ENCODE measurements at regions not wholly inside any gene's neighbourhood (a gene's known extent, or its start where the extent isn't known, plus 50 kb on each side); places are given as distances from the start of the nearest gene placed in this dataset.

DNA sequence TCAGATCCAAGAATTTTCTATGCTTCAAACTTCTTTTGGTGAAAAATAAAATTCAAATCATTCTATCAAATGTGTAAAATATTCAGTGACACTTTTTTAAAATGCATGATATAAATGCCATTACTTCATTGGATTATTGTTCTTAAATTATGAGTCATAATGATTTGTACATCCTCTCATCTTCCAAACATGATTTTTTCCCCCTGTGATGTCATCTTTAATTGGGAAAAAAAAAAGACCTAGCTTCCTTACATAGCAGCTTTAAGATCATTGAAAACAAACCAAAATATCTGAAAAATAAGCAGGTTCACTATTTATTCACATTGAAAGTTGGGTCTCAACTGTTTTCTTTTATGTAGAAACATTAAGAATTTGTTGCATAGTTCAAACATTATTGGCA lies 1549.4 kb downstream of the LRRC4C start:
- TF ChIP-seq, protein P1, sequence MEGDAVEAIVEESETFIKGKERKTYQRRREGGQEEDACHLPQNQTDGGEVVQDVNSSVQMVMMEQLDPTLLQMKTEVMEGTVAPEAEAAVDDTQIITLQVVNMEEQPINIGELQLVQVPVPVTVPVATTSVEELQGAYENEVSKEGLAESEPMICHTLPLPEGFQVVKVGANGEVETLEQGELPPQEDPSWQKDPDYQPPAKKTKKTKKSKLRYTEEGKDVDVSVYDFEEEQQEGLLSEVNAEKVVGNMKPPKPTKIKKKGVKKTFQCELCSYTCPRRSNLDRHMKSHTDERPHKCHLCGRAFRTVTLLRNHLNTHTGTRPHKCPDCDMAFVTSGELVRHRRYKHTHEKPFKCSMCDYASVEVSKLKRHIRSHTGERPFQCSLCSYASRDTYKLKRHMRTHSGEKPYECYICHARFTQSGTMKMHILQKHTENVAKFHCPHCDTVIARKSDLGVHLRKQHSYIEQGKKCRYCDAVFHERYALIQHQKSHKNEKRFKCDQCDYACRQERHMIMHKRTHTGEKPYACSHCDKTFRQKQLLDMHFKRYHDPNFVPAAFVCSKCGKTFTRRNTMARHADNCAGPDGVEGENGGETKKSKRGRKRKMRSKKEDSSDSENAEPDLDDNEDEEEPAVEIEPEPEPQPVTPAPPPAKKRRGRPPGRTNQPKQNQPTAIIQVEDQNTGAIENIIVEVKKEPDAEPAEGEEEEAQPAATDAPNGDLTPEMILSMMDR (IDR thresholded peaks at IDR 0.05; ENCODE audit: low read depth, low read length, missing control alignments): no peak
- in situ Hi-C loops (cut with HindIII; ENCODE audit: low sequenced_read_pairs): no loop called here
- no peak overlapping the region for H3K4me3 ChIP-seq (ENCODE audit: low read depth, low read length)
- no peak for DNase-seq (ENCODE audit: low read depth)

DNA sequence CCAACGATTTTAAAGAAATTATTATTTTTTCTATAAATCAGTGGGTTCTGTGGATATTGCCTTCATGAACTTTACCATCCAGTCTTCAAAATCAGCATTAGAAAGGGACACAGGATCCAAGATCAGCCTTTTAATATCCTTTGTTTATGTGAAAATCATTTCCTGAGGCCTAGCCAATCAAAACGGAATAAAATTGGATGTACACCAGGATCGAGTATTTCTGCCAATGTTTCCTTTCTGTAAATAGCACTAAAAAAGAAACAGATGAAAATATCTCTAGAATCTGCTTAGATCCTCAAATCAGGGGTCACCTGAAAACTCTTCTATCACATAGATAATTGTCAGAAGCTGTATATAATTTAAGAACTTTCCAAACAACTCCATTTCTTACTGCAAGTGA lies 1598.5 kb downstream of the LRRC4C start:
- H3K4me3 ChIP-seq (ENCODE audit: low read depth, low read length): no peak overlapping the region
- no peak for DNase-seq (ENCODE audit: low read depth)
- TF ChIP-seq, protein P1 (IDR thresholded peaks at IDR 0.05; ENCODE audit: low read depth, low read length, missing control alignments): no peak
- in situ Hi-C loops (cut with HindIII; ENCODE audit: low sequenced_read_pairs): loop anchor here (10.0 kb wide), 1 partner anchor 864 kb away; no protein-coding TSS in a partner anchor

DNA sequence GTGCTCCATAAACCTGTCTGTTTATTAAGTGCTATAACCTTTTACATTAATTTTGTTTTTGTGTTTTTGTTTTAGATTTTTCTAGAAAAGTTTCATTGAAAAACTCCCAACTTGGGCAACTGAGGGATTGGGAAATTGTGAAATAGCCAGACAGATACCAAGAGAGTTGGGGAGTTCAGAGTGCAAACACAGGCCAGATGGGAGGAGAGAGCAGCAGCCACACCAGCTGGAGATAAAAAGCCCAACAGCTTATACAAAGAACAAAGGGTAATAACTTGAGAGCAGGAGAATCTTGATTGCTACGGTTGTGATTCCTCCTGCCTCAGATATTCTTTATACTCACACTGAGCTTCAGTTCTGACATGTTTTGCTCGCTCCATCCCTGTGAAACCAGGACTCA lies 1642.2 kb downstream of the LRRC4C start:
- no peak for DNase-seq (ENCODE audit: low read depth)
- no peak overlapping the region for H3K4me3 ChIP-seq (ENCODE audit: low read depth, low read length)
- TF ChIP-seq, protein P1 (IDR thresholded peaks at IDR 0.05; ENCODE audit: low read depth, low read length, missing control alignments): no peak
- in situ Hi-C loops (cut with HindIII; ENCODE audit: low sequenced_read_pairs): no loop called here

DNA sequence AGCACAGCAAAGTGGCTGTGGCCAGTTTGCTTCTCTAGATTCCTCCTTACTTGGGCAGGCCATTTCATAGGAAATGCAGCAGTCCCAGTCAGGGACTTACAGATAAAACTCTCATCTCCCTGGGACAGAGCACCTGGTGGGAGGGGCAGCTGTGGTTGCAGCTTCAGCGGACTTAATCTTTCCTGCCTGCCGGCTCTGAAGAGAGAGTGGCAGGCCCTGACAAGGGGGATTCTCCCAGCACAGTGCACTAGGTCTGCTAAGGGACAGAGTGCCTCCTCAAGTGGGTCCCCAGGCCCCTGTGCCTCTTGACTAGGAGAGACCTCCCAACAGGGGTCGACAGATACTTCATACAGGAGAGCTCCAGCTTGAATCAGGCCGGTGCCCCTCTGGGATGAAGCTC lies 1649.1 kb downstream of the LRRC4C start:
- DNase-seq (ENCODE audit: low read depth): no peak
- H3K4me3 ChIP-seq (ENCODE audit: low read depth, low read length): no peak overlapping the region
- TF ChIP-seq, protein P1 (IDR thresholded peaks at IDR 0.05; ENCODE audit: low read depth, low read length, missing control alignments): no peak
- in situ Hi-C loops (cut with HindIII; ENCODE audit: low sequenced_read_pairs): no loop called here

DNA sequence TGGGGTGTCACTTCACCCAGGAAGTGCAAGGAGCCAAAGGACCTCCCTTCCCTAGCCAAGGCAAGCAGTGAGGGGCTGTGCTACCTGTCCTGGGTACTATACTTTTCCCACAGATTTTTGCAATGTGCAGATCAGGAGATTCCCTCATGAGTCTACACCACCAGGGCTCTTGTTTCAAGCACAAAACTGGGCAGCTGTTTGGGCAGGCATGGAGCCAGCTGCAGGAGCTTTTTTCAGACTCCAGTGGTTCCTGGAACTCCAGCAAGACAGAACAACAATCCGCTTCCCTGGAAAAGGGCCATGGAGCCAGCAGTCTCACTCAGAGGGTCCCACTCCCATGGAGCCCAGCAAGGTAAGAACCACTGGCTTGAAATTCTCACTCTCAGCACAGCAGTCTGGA lies 1649.6 kb downstream of the LRRC4C start:
- TF ChIP-seq, protein P1 (IDR thresholded peaks at IDR 0.05; ENCODE audit: low read depth, low read length, missing control alignments): no peak
- no peak for DNase-seq (ENCODE audit: low read depth)
- H3K4me3 ChIP-seq (ENCODE audit: low read depth, low read length): no peak overlapping the region
- in situ Hi-C loops (cut with HindIII; ENCODE audit: low sequenced_read_pairs): no loop called here

DNA sequence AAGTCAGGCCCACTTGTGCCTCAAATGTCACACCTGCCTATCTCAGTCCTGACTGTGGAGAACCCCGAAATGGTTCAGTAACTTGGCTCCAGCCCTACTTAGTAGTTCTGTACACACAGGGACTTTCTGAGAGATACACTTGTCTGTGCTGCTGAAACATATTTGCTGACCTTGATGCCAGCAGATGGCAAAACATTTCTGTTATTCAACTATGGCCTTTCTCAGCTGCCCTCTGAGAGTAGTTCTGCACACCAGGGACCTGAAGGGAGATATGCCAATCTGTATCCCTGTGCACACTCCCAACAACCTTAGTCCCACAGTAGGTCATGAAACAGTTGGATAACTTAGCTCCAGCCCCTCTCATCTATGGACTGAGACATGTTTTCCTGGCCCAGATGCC lies 1651.5 kb downstream of the LRRC4C start:
- TF ChIP-seq, protein P1 (IDR thresholded peaks at IDR 0.05; ENCODE audit: low read depth, low read length, missing control alignments): no peak
- in situ Hi-C loops (cut with HindIII; ENCODE audit: low sequenced_read_pairs): no loop called here
- no peak overlapping the region for H3K4me3 ChIP-seq (ENCODE audit: low read depth, low read length)
- DNase-seq (ENCODE audit: low read depth): no peak

DNA sequence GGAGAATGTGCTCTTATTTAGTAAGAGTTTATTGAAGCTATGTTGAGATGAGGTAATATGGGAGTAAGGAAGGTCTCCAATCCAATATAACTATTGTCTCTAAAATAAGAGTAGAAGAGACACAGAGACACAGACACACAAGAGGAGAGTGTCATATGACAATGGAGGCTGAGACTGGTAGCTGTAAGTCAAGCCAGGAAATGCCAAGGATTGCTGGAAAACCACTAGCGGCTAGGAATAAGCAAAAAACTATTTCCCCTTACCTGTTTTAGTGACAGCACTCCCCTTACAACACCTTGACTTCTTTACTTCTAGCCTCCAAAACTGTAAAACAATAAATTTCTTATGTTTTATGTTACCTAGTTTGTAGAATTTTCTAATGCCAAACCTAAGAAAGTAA lies 1652.8 kb downstream of the LRRC4C start:
- TF ChIP-seq, protein P1 (IDR thresholded peaks at IDR 0.05; ENCODE audit: low read depth, low read length, missing control alignments): no peak
- H3K4me3 ChIP-seq (ENCODE audit: low read depth, low read length): no peak overlapping the region
- in situ Hi-C loops (cut with HindIII; ENCODE audit: low sequenced_read_pairs): no loop called here
- no peak for DNase-seq (ENCODE audit: low read depth)
